GM18870 (cell line): ENCODE measurements at regions not wholly inside any gene's neighbourhood (a gene's known extent, or its start where the extent isn't known, plus 50 kb on each side); places are given as distances from the start of the nearest gene placed in this dataset.
"Not testable (repeated sequence)": the region's sequence is repeated elsewhere in the genome, so short reads cannot be mapped to it uniquely, and the experiment has no call there.

Experiments
- ATAC-seq: cut with Tn5 transposase; IDR thresholded peaks from one replicate; pipeline ENCODE4 v1.9.1; 2021; ENCODE audit warnings: moderate library complexity; ENCODE audit not compliant: unreplicated experiment

GRCh38 chr5:152118676-152119470 is 194.2 kb upstream of the GLRA1 start:
- ATAC-seq, result no peak

- ATAC-seq, result no peak
Observed at GRCh38 chr5:152116934-152117333, 192.3 kb upstream of the GLRA1 start.

GRCh38 chr5:152113401-152113800 is 188.8 kb upstream of the GLRA1 start:
- no peak for ATAC-seq

- no peak for ATAC-seq
Observed at GRCh38 chr5:152107220-152107619, 182.6 kb upstream of the GLRA1 start.

GRCh38 chr5:152106571-152106970 is 181.9 kb upstream of the GLRA1 start:
- no peak for ATAC-seq

GRCh38 chr5:152105085-152105484 is 180.4 kb upstream of the GLRA1 start:
- no peak for ATAC-seq

- ATAC-seq, result no peak
Observed at GRCh38 chr5:152104211-152104610, 179.6 kb upstream of the GLRA1 start.

- ATAC-seq, result not testable (repeated sequence)
Observed at GRCh38 chr5:152102908-152103307, 178.3 kb upstream of the GLRA1 start.

- no peak for ATAC-seq
Observed at GRCh38 chr5:152102057-152102456, 177.4 kb upstream of the GLRA1 start.

GRCh38 chr5:152100462-152100861 is 175.8 kb upstream of the GLRA1 start:
- no peak for ATAC-seq

GRCh38 chr5:152097128-152097527 is 172.5 kb upstream of the GLRA1 start:
- peak; percentile 67 for ATAC-seq

- no peak for ATAC-seq
Observed at GRCh38 chr5:152094716-152095115, 170.1 kb upstream of the GLRA1 start.

GRCh38 chr5:152094060-152094459 is 169.4 kb upstream of the GLRA1 start:
- ATAC-seq, result no peak

- no peak for ATAC-seq
Observed at GRCh38 chr5:152092580-152092979, 167.9 kb upstream of the GLRA1 start.

GRCh38 chr5:152089644-152090043 is 165.0 kb upstream of the GLRA1 start:
- ATAC-seq, result no peak

- no peak for ATAC-seq
Observed at GRCh38 chr5:152086668-152087067, 162.0 kb upstream of the GLRA1 start.

- no peak for ATAC-seq
Observed at GRCh38 chr5:152084476-152084875, 159.8 kb upstream of the GLRA1 start.

GRCh38 chr5:152083231-152083630 is 158.6 kb upstream of the GLRA1 start:
- ATAC-seq, result no peak

- no peak for ATAC-seq
Observed at GRCh38 chr5:152072091-152072490, 147.4 kb upstream of the GLRA1 start.

GRCh38 chr5:152070591-152070990 is 145.9 kb upstream of the GLRA1 start:
- no peak for ATAC-seq

- no peak for ATAC-seq
Observed at GRCh38 chr5:152066784-152067183, 142.1 kb upstream of the GLRA1 start.

- ATAC-seq, result no peak
Observed at GRCh38 chr5:152063004-152063403, 138.4 kb upstream of the GLRA1 start.

GRCh38 chr5:152061095-152061494 is 136.4 kb upstream of the GLRA1 start:
- ATAC-seq, result no peak
